Head of caudate nucleus (tissue), 42 donors: ENCODE measurements at regions not wholly inside any gene's neighbourhood (a gene's known extent, or its start where the extent isn't known, plus 50 kb on each side); places are given as distances from the start of the nearest gene placed in this dataset.
A peak's percentile ranks its signal among the peaks of the same experiment; 100 is the strongest.
"Not testable (repeated sequence)": the region's sequence is repeated elsewhere in the genome, so short reads cannot be mapped to it uniquely, and the experiment has no call there.

Source experiments
- DNase-seq, 42 donors: peaks; one replicate each; pipeline versions ENCODE4 v3.0.0 to v3.0.0-alpha.2; 2020 to 2021; ENCODE audit warnings: mixed read lengths in 7 of 42
- intact Hi-C: fragments of 100-400 bp; cut with DNase I; formaldehyde crosslinking; loops from one replicate; pipeline ENCODE4 v1.15.0; 2022

GRCh38 chr21:28431022-28431421 lies 561.7 kb downstream of the LTN1 start:
- intact Hi-C loops = no loop called here
- no peak for DNase-seq

DNA sequence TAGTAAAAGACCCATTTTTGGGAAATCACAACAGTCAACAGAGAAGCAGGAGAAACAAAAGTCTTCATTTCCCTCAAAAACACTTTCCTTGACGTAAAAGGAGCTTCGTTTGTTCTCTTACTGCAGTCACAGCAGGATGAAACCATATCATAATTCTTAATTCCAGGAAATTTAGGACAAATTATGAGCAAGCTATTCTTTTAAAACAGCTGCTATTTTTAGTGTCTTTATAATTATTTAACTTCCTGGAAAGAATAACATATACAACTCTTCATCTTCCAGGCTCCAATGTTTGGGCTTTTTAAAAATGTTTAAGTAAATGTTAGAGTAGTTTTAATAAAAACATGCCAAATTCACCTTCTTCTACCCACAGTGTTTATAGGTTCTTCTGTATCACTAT lies 563.5 kb downstream of the LTN1 start:
- no peak for DNase-seq
- intact Hi-C loops = no loop called here

- DNase-seq = no peak
- intact Hi-C loops = no loop called here
Observed at GRCh38 chr21:28427394-28428022, 565.2 kb downstream of the LTN1 start.

DNA sequence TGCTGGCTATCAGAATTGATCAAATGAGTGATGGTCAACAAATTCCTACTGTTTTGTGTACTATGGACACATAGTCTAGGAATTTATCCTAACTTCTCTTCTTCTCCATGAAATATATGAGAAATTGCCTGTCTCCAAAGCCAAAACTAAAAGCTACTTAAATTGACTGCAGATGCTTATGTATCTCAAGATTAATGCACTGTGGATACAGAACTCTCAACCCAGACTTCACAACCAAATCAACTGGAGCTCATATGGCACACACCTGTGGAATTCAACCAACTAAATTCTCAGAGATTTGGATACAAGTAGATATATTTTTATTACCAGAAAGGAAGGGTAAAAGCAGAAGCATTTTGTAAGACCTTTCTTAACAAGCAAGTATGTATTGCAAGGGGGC lies 566.1 kb downstream of the LTN1 start:
- no peak for DNase-seq
- intact Hi-C loops = no loop called here

- intact Hi-C loops = no loop called here
- no peak for DNase-seq
Observed at GRCh38 chr21:28423521-28424190, 569.0 kb downstream of the LTN1 start.

DNA sequence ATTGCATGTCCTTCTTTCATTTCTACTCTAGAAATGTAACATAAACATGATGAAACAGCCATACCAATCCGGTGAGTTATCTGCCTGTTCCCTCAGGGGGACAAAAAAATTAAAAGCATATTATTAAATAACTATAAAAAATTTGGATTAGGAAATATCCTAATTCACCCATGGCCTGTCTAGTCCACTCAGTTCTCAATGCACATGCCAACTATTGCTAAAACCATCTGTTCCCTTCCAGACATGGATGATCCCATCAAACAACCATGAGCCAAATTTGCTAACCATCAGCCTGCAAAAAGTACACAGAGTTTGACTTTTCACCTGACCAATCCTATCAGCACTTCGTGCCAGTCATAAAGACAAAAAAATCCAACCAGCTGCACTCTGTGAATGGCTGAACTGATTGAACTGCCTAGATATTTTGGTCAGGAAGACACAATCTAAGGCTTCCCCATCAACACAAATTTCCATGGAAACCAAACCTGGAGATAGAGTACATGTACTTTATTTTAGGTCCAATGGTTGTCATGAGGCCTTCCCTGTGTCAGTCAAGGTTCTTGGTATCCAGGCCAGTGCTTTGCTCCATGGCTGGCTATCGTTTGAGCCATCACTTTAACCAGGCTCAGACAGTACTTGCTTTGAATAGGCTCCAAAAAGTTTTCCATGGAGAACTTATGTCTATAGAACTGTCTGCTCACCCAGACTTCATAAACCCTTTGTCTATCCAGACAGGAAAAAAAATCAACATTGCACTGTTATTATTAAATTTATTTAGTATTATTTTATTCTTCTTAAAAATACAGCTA lies 570.8 kb downstream of the LTN1 start:
- intact Hi-C loops = no loop called here
- no peak for DNase-seq

GRCh38 chr21:28419811-28420210 lies 572.9 kb downstream of the LTN1 start:
- intact Hi-C loops = no loop called here
- DNase-seq = no peak

DNA sequence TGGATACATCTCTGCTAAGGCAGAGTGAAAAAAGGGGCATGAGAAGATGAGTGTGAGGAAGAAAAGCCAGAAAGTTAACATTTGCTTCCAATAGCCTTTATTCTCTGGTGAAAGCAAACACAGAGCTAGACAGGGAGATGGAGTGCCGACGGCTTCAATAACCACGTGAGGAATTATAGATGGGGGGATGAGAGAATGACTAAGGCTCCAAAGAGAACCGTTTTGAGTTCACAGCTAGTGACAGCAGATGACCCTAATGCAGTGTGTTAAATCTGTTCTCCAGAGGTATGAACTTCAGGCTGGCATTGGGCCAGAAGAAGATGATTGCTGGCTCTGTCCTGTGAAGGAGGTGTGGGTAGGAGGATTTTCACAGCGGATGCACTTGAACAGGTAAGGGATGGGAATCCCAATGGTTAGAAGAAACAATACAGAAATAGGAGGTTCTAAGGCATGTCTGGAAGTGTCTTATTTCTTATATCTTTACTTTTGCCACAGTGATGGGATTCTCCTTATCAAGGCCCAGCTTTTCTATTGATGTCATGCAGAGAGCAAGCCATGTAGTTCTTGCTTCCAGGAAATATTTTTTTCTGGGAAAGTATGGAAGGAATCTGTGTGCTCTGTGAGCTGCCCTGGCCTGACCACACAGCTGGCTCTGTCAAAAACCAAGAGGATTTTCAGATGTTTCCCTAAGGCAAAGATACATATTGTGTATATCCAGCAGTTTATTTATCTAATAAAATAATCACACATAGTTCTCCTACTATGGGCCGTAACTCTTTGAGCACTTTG lies 573.8 kb downstream of the LTN1 start:
- no peak for DNase-seq

GRCh38 chr21:28410256-28410655 lies 582.4 kb downstream of the LTN1 start:
- intact Hi-C loops = no loop called here
- DNase-seq = no peak

More for the DNA sequence above, 573.8 kb downstream of the LTN1 start:
- intact Hi-C loops = no loop called here

DNA sequence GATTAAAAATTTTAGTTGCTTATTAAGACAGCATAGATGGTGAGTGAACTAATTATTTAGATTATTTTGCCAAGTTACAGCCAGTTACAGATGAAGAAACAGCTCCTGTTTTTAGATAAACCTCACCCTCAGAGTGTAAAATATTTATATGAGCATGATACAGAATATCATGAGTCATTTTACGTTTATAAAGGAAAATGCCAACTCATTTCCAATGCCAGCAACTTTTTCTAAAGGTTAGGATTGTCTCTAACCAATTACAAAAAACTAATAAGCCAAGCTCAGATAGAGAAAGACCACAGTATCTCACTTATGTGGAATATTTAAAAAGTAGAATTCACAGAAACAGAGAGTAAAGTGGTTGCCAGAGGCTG lies 590.1 kb downstream of the LTN1 start:
- DNase-seq = no peak
- intact Hi-C loops = no loop called here

- DNase-seq = no peak
- intact Hi-C loops = no loop called here
Observed at GRCh38 chr21:28397040-28397439, 595.6 kb downstream of the LTN1 start.

GRCh38 chr21:28396421-28396820 lies 596.3 kb downstream of the LTN1 start:
- intact Hi-C loops = no loop called here
- DNase-seq = no peak

DNA sequence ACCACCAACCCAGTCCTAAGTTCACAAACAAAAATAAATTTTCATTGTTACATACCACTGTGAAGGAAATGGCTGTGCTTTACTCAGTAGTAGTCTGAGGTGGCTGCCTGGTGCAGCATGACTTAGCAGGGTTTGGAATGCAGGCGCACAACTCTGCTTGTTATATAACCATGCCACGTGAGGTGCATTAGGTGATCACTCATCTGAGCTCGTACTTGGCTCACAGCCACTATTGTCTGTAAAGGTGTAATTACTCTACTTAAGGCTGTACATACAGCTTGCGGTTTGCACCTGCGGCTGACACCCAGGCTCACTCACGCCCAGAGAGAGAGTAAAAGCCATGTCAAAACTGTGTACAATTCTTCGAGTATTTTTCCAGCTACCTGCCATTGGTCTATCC lies 599.4 kb downstream of the LTN1 start:
- peak in 15 of 42 donors; percentile 4 to 47 (median 22) for DNase-seq
- intact Hi-C loops = no loop called here

DNA sequence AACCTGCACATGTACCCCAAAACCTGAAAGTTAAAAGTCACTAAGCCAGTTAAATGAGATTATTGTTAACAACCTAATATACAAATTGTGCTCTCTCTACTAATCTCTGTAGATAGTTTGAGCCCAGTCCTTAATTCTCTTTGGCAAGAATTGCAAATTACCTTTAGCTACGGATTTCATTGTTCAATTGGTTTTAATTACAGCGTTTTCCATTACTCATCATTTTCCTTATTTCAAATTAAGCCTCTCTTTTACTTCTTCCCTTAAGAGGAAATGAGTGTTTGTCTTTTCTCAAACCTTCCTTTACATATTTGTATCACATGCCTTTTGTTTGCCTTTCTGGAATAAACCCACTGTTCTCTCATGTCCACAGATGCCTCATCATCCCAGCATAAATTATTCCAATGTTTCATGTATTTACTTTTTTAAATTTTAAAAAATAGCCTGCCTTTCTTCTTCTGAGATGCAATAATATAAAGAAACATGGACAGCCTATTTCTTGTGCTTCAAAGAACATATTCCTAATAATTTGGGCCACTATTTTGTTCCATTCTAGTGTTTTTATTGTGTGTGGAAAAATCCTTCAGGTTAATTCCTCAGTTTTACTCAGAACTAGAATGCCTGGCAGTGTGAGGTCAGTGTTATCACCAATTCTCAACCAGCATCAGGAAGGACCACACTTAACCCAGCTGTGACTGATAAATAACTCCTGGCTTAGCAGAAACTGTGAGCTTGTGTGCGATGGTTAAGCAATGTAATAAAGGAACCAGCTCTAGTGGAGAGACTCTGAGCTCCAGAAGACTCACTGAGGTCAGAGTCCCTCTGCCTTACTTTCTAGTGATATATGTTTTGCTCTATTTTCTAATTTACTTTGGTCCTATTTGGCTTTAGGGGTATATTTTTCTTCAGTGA lies 600.5 kb downstream of the LTN1 start:
- intact Hi-C loops = no loop called here
- DNase-seq = no peak

DNA sequence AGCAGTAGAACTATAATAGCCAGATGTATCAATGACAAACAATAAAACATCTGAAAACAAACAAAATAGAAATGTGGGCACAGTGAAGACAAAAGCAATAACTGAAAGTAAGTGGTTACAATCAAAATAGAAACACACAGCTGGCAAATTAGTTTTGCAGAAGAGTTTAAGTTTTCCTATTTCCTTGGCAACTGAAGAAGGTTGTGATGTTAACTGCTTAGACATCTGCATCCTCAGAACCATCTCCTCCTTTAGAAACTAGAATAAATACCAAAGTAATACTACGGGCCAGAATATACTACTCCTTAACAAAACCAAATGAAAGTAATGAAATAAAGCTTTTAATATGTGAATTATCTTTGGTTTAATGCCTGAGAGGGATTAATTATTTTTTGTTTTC lies 605.5 kb downstream of the LTN1 start:
- no peak for DNase-seq
- intact Hi-C loops = no loop called here

DNA sequence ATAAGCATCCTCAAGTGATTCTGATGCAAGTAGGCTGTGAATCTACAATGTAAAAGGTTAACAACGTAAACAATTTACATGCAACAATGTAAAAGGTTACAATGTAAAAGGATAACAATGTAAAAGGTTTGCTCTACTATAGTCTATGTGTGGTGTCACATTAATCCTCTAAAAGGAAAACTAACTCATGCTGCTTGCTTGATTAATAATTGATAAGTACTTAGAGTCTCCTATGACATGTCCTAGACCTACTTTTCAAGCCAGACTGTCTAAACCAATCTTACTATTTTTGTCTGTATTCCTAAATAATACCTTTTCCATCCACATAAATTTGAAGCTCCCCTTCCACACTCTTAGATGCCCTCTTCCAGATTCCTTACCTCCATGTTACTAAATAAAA lies 606.8 kb downstream of the LTN1 start:
- DNase-seq = no peak
- intact Hi-C loops = no loop called here

GRCh38 chr21:28381000-28381745 lies 611.5 kb downstream of the LTN1 start:
- intact Hi-C loops, DNase-seq: not testable (repeated sequence)

- intact Hi-C loops = no loop called here
- no peak for DNase-seq
Observed at GRCh38 chr21:28380241-28380640, 612.4 kb downstream of the LTN1 start.
